Mesenchymal stem cell (in vitro differentiated cells and primary cell): ENCODE measurements at regions not wholly inside any gene's neighbourhood (a gene's known extent, or its start where the extent isn't known, plus 50 kb on each side); places are given as distances from the start of the nearest gene placed in this dataset.

ENCODE experiments used
- DNase-seq: peaks from one replicate; pipeline ENCODE4 v3.0.0-alpha.2; 2013
- H2AFZ ChIP-seq: one replicate; pipeline ENCODE4 v1.6.1; 2013; ENCODE audit warnings: low read depth, mild to moderate bottlenecking, control low read depth, inconsistent platforms, low read length, moderate library complexity
- H2AK5ac ChIP-seq: 2 replicates; pipeline ENCODE4 v1.6.1; 2013; ENCODE audit warnings: low read length, moderate library complexity, mild to moderate bottlenecking, inconsistent platforms; ENCODE audit not compliant: severe bottlenecking
- H2BK120ac ChIP-seq: one replicate; pipeline ENCODE4 v1.6.1; 2013; ENCODE audit warnings: low read depth, mild to moderate bottlenecking, inconsistent platforms, low read length, moderate library complexity
- H2BK12ac ChIP-seq, 2 experiments: one replicate each; pipeline ENCODE4 v1.6.1; 2013; ENCODE audit warnings: inconsistent platforms in 2 of 2, low read length in 2 of 2, mild to moderate bottlenecking in 2 of 2, moderate library complexity in 2 of 2, control low read depth in 1 of 2
- H2BK15ac ChIP-seq: one replicate; pipeline ENCODE4 v1.6.1; 2013; ENCODE audit warnings: mild to moderate bottlenecking, low read depth, inconsistent platforms; ENCODE audit not compliant: poor library complexity, severe bottlenecking
- H2BK5ac ChIP-seq: 2 replicates; pipeline ENCODE4 v1.6.1; 2013; ENCODE audit warnings: low read depth, mild to moderate bottlenecking, low read length, control low read depth, inconsistent platforms; ENCODE audit not compliant: poor library complexity, severe bottlenecking
- H3K14ac ChIP-seq, 2 experiments: one replicate each; pipeline ENCODE4 v1.6.1; 2013; ENCODE audit warnings: inconsistent platforms in 2 of 2, low read length in 2 of 2, control low read depth in 1 of 2, mild to moderate bottlenecking in 1 of 2, moderate library complexity in 1 of 2
- H3K18ac ChIP-seq, 2 experiments: one replicate each; pipeline ENCODE4 v1.6.1; 2013; ENCODE audit warnings: inconsistent platforms in 2 of 2, low read length in 2 of 2, control low read depth in 1 of 2, low read depth in 1 of 2, mild to moderate bottlenecking in 1 of 2
- H3K23ac ChIP-seq, 2 experiments: one replicate each; pipeline ENCODE4 v1.6.1; 2013; ENCODE audit warnings: inconsistent platforms in 2 of 2, low read length in 2 of 2, mild to moderate bottlenecking in 2 of 2, moderate library complexity in 2 of 2, control low read depth in 1 of 2
- H3K27ac ChIP-seq: 2 replicates; pipeline ENCODE4 v1.5.1; 2013; ENCODE audit warnings: mild to moderate bottlenecking, moderate library complexity, low read length, control low read depth, inconsistent platforms; ENCODE audit not compliant: poor library complexity, severe bottlenecking
- H3K27me3 ChIP-seq, 2 experiments: 2 replicates each; pipeline versions ENCODE4 v1.6.1 to v1.7.0; 2013; ENCODE audit warnings: low read length in 2 of 2, mild to moderate bottlenecking in 2 of 2, moderate library complexity in 2 of 2, control low read depth in 1 of 2, inconsistent platforms in 1 of 2; ENCODE audit not compliant: control insufficient read depth in 1 of 2, insufficient read depth in 1 of 2
- H3K36me3 ChIP-seq, 2 experiments: 2 replicates each; pipeline versions ENCODE4 v1.6.1 to v1.7.0; 2013; ENCODE audit warnings: low read length in 2 of 2, control low read depth in 1 of 2, inconsistent platforms in 1 of 2, low read depth in 1 of 2, mild to moderate bottlenecking in 1 of 2; ENCODE audit not compliant: insufficient read depth in 2 of 2, control insufficient read depth in 1 of 2
- H3K4ac ChIP-seq, 2 experiments: one replicate each; pipeline ENCODE4 v1.6.1; 2013; ENCODE audit warnings: inconsistent platforms in 2 of 2, low read length in 2 of 2, mild to moderate bottlenecking in 2 of 2, moderate library complexity in 2 of 2, control low read depth in 1 of 2, low read depth in 1 of 2
- H3K4me1 ChIP-seq: 2 replicates; pipeline ENCODE4 v1.6.1; 2013; ENCODE audit warnings: low read depth, low read length, control low read depth; ENCODE audit not compliant: control insufficient read depth, insufficient read depth
- H3K4me2 ChIP-seq: 2 replicates; pipeline ENCODE4 v1.6.1; 2013; ENCODE audit warnings: low read length, mild to moderate bottlenecking, inconsistent platforms; ENCODE audit not compliant: poor library complexity, severe bottlenecking
- H3K4me3 ChIP-seq, 2 experiments: 2 replicates each; pipeline versions ENCODE4 v1.5.1 to v1.7.0; 2013; ENCODE audit warnings: low read length in 2 of 2, mild to moderate bottlenecking in 2 of 2, control low read depth in 1 of 2, low read depth in 1 of 2; ENCODE audit not compliant: insufficient read depth in 1 of 2
- H3K79me1 ChIP-seq: replicated peaks from 2 replicates; pipeline ENCODE4 v1.6.1; 2013; ENCODE audit warnings: mild to moderate bottlenecking, control low read depth, low read length, inconsistent platforms; ENCODE audit not compliant: poor library complexity, severe bottlenecking
- H3K9ac ChIP-seq: 2 replicates; pipeline ENCODE4 v1.7.0; 2013; ENCODE audit warnings: mild to moderate bottlenecking, low read length, moderate library complexity
- H3K9me3 ChIP-seq: 2 replicates; pipeline ENCODE4 v1.7.0; 2013; ENCODE audit warnings: mild to moderate bottlenecking, low read length; ENCODE audit not compliant: control insufficient read depth
- H4K8ac ChIP-seq: one replicate; pipeline ENCODE4 v1.6.1; 2013; ENCODE audit warnings: inconsistent platforms, mild to moderate bottlenecking, low read length, moderate library complexity
- H4K91ac ChIP-seq: one replicate; pipeline ENCODE4 v1.6.1; 2013; ENCODE audit warnings: mild to moderate bottlenecking, low read length, inconsistent platforms
- WGBS: methylation state at CpG from one replicate; pipeline ENCODE4 v1.1.7; 2013; ENCODE audit warnings: mixed read lengths; 5-methylcytosine and 5-hydroxymethylcytosine counted together

- no peak overlapping the region for H3K4me3 ChIP-seq
- no peak overlapping the region for H2AK5ac ChIP-seq
- no peak overlapping the region for H3K14ac ChIP-seq
- H3K27ac ChIP-seq: peak overlapping the region; percentile 59
- no peak overlapping the region for H2AFZ ChIP-seq
- no peaks in the 10 kb centered on the region for H3K79me1 ChIP-seq
- no peaks in the 10 kb centered on the region for H3K9me3 ChIP-seq
- H3K36me3 ChIP-seq: no peaks in the 10 kb centered on the region
- H3K4ac ChIP-seq: no peak overlapping the region
- peak; percentile 96 for DNase-seq
- H2BK120ac ChIP-seq: no peak overlapping the region
- H3K23ac ChIP-seq: no peak overlapping the region
- no peak overlapping the region for H3K18ac ChIP-seq
- H4K8ac ChIP-seq: no peak overlapping the region
- H4K91ac ChIP-seq: no peak overlapping the region
- no peak overlapping the region for H2BK5ac ChIP-seq
- H2BK15ac ChIP-seq: no peak overlapping the region
- H3K27me3 ChIP-seq: no peaks in the 10 kb centered on the region
- no peak overlapping the region for H2BK12ac ChIP-seq
- no peak overlapping the region for H3K4me2 ChIP-seq
- no peak overlapping the region for H3K9ac ChIP-seq
- 12% methylated on average over 5 of the region's 5 CpGs for WGBS
- H3K4me1 ChIP-seq: peaks cover 5% of the 10 kb centered on the region
Measured at GRCh38 chr5:68683632-68684036, 410.2 kb upstream of the SLC30A5 start.

- no peak overlapping the region for H3K27ac ChIP-seq
- no peaks in the 10 kb centered on the region for H3K36me3 ChIP-seq
- peaks cover 5% of the 10 kb centered on the region for H3K4me1 ChIP-seq
- no peak overlapping the region for H4K8ac ChIP-seq
- H3K4me3 ChIP-seq: no peak overlapping the region
- H4K91ac ChIP-seq: no peak overlapping the region
- no peaks in the 10 kb centered on the region for H3K9me3 ChIP-seq
- WGBS: 32% methylated on average over 1 of the region's 1 CpG
- no peak overlapping the region for H2AFZ ChIP-seq
- DNase-seq: peak; percentile 24
- H2BK5ac ChIP-seq: no peak overlapping the region
- H3K14ac ChIP-seq: no peak overlapping the region
- no peak overlapping the region for H3K4ac ChIP-seq
- H3K27me3 ChIP-seq: no peaks in the 10 kb centered on the region
- no peak overlapping the region for H2BK120ac ChIP-seq
- no peak overlapping the region for H2AK5ac ChIP-seq
- H2BK12ac ChIP-seq: no peak overlapping the region
- H3K18ac ChIP-seq: no peak overlapping the region
- H3K9ac ChIP-seq: no peak overlapping the region
- no peak overlapping the region for H3K4me2 ChIP-seq
- no peaks in the 10 kb centered on the region for H3K79me1 ChIP-seq
- no peak overlapping the region for H2BK15ac ChIP-seq
- no peak overlapping the region for H3K23ac ChIP-seq
Measured at GRCh38 chr5:68685863-68686262, 408.0 kb upstream of the SLC30A5 start.

- no peaks in the 10 kb centered on the region for H3K79me1 ChIP-seq
Measured at GRCh38 chr5:68688547-68688946, 405.3 kb upstream of the SLC30A5 start.

GRCh38 chr5:68689010-68689409 lies 404.8 kb upstream of the SLC30A5 start:
- Histone ChIP-seq H3K9me3 (no peaks in the 10 kb centered on the region), H3K79me1 (no peaks in the 10 kb centered on the region), H4K8ac (no peak overlapping the region), H3K9ac (no peak overlapping the region), H3K4me3 (no peak overlapping the region), H3K18ac (no peak overlapping the region), H2AK5ac (no peak overlapping the region), H3K4me1 (no peaks in the 10 kb centered on the region), H2BK15ac (no peak overlapping the region), H2BK12ac (no peak overlapping the region), H3K4ac (no peak overlapping the region), H3K27ac (no peak overlapping the region), H3K27me3 (no peaks in the 10 kb centered on the region), H4K91ac (no peak overlapping the region), H3K23ac (no peak overlapping the region), H2BK120ac (no peak overlapping the region), H3K14ac (no peak overlapping the region), H2AFZ (no peak overlapping the region), H3K36me3 (no peaks in the 10 kb centered on the region), H2BK5ac (no peak overlapping the region), H3K4me2 (no peak overlapping the region)
- DNase-seq: no peak

More at GRCh38 chr5:68688547-68688946, 405.3 kb upstream of the SLC30A5 start:
- Histone ChIP-seq H3K4me3 (no peak overlapping the region), H3K9me3 (no peaks in the 10 kb centered on the region), H3K36me3 (no peaks in the 10 kb centered on the region), H4K8ac (no peak overlapping the region), H3K9ac (no peak overlapping the region), H2BK5ac (no peak overlapping the region), H3K4me2 (no peak overlapping the region), H3K23ac (no peak overlapping the region), H3K27me3 (no peaks in the 10 kb centered on the region), H4K91ac (no peak overlapping the region), H2BK12ac (no peak overlapping the region), H3K18ac (no peak overlapping the region), H2AK5ac (no peak overlapping the region), H3K14ac (no peak overlapping the region), H2BK15ac (no peak overlapping the region), H3K4ac (no peak overlapping the region), H3K4me1 (no peaks in the 10 kb centered on the region), H3K27ac (no peak overlapping the region), H2BK120ac (no peak overlapping the region), H2AFZ (no peak overlapping the region)
- no peak for DNase-seq
- WGBS: no CpG with 5 or more reads among the region's 1 CpG
